DND-41 (cell line): ENCODE measurements at regions not wholly inside any gene's neighbourhood (a gene's known extent, or its start where the extent isn't known, plus 50 kb on each side); places are given as distances from the start of the nearest gene placed in this dataset.

Experiments
- ATAC-seq: fragments of 200-7000 bp; cut with Tn5 transposase; 3 replicates; pipeline ENCODE4 v1.9.1; 2021; ENCODE audit warnings: low read depth; ENCODE audit not compliant: insufficient read depth
- DNase-seq: peaks from one replicate; pipeline ENCODE4 v3.0.0-alpha.2; 2020
- H2AFZ ChIP-seq: 2 replicates; pipeline ENCODE4 v1.6.0; 2012; ENCODE audit warnings: low read depth, low read length
- H3K27ac ChIP-seq: 2 replicates; pipeline ENCODE4 v1.5.1; 2012; ENCODE audit warnings: low read length, inconsistent platforms
- H3K27me3 ChIP-seq: fragments of 200-600 bp; sonication (generic); 2 replicates; pipeline ENCODE4 v1.6.0; 2012; ENCODE audit warnings: low read length, mild to moderate bottlenecking, inconsistent platforms; ENCODE audit not compliant: insufficient read depth, poor library complexity
- H3K36me3 ChIP-seq: 2 replicates; pipeline ENCODE4 v1.5.1; 2012; ENCODE audit warnings: low read length, inconsistent platforms; ENCODE audit not compliant: insufficient read depth
- H3K4me1 ChIP-seq: 2 replicates; pipeline ENCODE4 v1.5.1; 2012; ENCODE audit warnings: mild to moderate bottlenecking, low read length; ENCODE audit not compliant: insufficient read depth
- H3K4me2 ChIP-seq: 2 replicates; pipeline ENCODE4 v1.6.0; 2012; ENCODE audit warnings: mild to moderate bottlenecking, moderate library complexity, low read length, inconsistent platforms; ENCODE audit not compliant: insufficient read depth
- H3K4me3 ChIP-seq, 2 experiments: fragments of 200-600 bp in 1 of 2; shearing (Covaris generic) in 1 of 2; 2 replicates each; pipeline ENCODE4 v1.5.1; 2012 to 2016; ENCODE audit warnings: inconsistent platforms in 2 of 2, low read length in 2 of 2, mild to moderate bottlenecking in 2 of 2, low read depth in 1 of 2, moderate library complexity in 1 of 2
- H3K79me2 ChIP-seq: 2 replicates; pipeline ENCODE4 v1.6.0; 2012; ENCODE audit warnings: low read length, inconsistent platforms; ENCODE audit not compliant: insufficient read depth
- H3K9ac ChIP-seq: 2 replicates; pipeline ENCODE4 v1.6.0; 2012; ENCODE audit warnings: low read depth, mild to moderate bottlenecking, inconsistent platforms, low read length, moderate library complexity
- H3K9me3 ChIP-seq: 2 replicates; pipeline ENCODE4 v1.5.1; 2012; ENCODE audit warnings: low read length, moderate library complexity, mild to moderate bottlenecking, inconsistent platforms; ENCODE audit not compliant: insufficient read depth, severe bottlenecking
- H4K20me1 ChIP-seq: 2 replicates; pipeline ENCODE4 v1.6.0; 2012; ENCODE audit warnings: low read length; ENCODE audit not compliant: insufficient read depth
- EZH2 ChIP-seq: IDR thresholded peaks from 3 replicates; pipeline ENCODE4 v1.6.1; 2012; ENCODE audit warnings: borderline replicate concordance, low read depth, mild to moderate bottlenecking, moderate library complexity, low read length, inconsistent platforms; ENCODE audit not compliant: severe bottlenecking
- TF ChIP-seq, protein P1 (sequence below): IDR thresholded peaks from 2 replicates; pipeline ENCODE4 v1.5.1; 2012; ENCODE audit warnings: borderline replicate concordance, low read length, moderate library complexity, mild to moderate bottlenecking; ENCODE audit not compliant: poor library complexity, severe bottlenecking; ENCODE audit errors: extremely low read depth

DNA sequence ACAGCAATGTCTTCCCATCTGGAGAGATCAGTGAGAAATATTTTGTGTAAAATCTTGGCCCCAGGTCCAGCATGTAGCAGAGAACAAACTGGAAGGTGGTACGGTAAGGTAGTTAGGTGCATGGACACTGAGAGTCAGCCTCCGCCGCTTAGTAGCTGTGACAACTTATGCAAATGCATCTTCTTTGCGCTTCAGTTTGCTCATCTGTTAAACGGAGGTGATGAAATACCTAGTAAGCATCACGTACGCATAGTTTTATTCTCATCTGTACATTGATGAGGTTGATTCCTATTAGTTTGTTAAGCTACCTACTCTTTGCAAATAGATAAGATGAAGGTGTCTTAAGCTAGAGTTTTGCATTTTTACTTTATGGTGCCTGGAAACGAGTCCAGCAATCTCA, 80.0 kb upstream of the MSX1 start:
- TF ChIP-seq EZH2: no peak
- TF ChIP-seq, protein P1, sequence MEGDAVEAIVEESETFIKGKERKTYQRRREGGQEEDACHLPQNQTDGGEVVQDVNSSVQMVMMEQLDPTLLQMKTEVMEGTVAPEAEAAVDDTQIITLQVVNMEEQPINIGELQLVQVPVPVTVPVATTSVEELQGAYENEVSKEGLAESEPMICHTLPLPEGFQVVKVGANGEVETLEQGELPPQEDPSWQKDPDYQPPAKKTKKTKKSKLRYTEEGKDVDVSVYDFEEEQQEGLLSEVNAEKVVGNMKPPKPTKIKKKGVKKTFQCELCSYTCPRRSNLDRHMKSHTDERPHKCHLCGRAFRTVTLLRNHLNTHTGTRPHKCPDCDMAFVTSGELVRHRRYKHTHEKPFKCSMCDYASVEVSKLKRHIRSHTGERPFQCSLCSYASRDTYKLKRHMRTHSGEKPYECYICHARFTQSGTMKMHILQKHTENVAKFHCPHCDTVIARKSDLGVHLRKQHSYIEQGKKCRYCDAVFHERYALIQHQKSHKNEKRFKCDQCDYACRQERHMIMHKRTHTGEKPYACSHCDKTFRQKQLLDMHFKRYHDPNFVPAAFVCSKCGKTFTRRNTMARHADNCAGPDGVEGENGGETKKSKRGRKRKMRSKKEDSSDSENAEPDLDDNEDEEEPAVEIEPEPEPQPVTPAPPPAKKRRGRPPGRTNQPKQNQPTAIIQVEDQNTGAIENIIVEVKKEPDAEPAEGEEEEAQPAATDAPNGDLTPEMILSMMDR: no peak
- ATAC-seq (no peak), DNase-seq (no peak)

GRCh38 chr4:4779054-4779453, 80.4 kb upstream of the MSX1 start:
- Histone ChIP-seq H3K79me2 (no peaks in the 10 kb centered on the region), H3K27me3 (peaks cover 3% of the 10 kb centered on the region), H3K9me3 (no peaks in the 10 kb centered on the region), H3K4me2 (no peak overlapping the region), H3K9ac (no peak overlapping the region), H2AFZ (no peak overlapping the region), H3K27ac (no peak overlapping the region), H3K4me3 (no peak overlapping the region), H3K4me1 (no peaks in the 10 kb centered on the region), H4K20me1 (no peaks in the 10 kb centered on the region), H3K36me3 (no peaks in the 10 kb centered on the region)
- ATAC-seq: no peak
- no peak for DNase-seq
- TF ChIP-seq EZH2: no peak
- TF ChIP-seq, protein P1: no peak

More for the DNA sequence above, 80.0 kb upstream of the MSX1 start:
- Histone ChIP-seq H3K36me3 (no peaks in the 10 kb centered on the region), H2AFZ (no peak overlapping the region), H3K27me3 (peaks cover 3% of the 10 kb centered on the region), H3K9me3 (no peaks in the 10 kb centered on the region), H3K79me2 (no peaks in the 10 kb centered on the region), H3K27ac (no peak overlapping the region), H4K20me1 (no peaks in the 10 kb centered on the region), H3K4me2 (no peak overlapping the region), H3K9ac (no peak overlapping the region), H3K4me1 (no peaks in the 10 kb centered on the region), H3K4me3 (no peak overlapping the region)

DNA sequence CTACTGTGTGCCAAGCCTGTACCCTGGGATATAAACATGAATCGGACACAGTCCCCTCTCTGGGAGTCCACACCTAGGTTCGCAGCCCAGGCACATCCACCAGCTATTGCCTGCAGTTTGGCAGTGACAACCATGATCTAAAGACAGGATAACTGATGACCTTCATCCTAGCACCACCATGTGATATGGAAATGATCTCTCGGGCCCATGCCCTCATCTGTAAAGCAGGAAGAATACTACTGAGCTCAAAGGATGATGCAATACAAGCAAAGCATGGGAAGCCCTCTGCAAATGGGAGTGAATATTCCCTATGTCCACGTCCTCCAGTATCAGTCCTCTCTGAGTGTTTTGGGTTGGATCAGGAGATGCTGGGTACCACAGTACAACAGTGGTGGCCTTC, 80.9 kb upstream of the MSX1 start:
- no peak overlapping the region for H3K4me3 ChIP-seq
- no peak overlapping the region for H3K4me2 ChIP-seq
- no peaks in the 10 kb centered on the region for H3K9me3 ChIP-seq
- H3K4me1 ChIP-seq: no peaks in the 10 kb centered on the region
- no peak overlapping the region for H2AFZ ChIP-seq
- no peak for TF ChIP-seq EZH2
- TF ChIP-seq, protein P1: no peak
- no peak overlapping the region for H3K9ac ChIP-seq
- no peaks in the 10 kb centered on the region for H3K79me2 ChIP-seq
- peaks cover 3% of the 10 kb centered on the region for H3K27me3 ChIP-seq
- no peaks in the 10 kb centered on the region for H3K36me3 ChIP-seq
- ATAC-seq (no peak), DNase-seq (no peak)
- H3K27ac ChIP-seq: no peak overlapping the region
- no peaks in the 10 kb centered on the region for H4K20me1 ChIP-seq

- Histone ChIP-seq H3K4me3 (no peak overlapping the region), H3K9me3 (no peaks in the 10 kb centered on the region), H3K4me2 (no peak overlapping the region), H3K79me2 (no peaks in the 10 kb centered on the region), H3K27ac (no peak overlapping the region), H4K20me1 (no peaks in the 10 kb centered on the region), H2AFZ (no peak overlapping the region), H3K27me3 (peaks cover 3% of the 10 kb centered on the region), H3K9ac (no peak overlapping the region), H3K36me3 (no peaks in the 10 kb centered on the region), H3K4me1 (no peaks in the 10 kb centered on the region)
- DNase-seq (no peak), ATAC-seq (no peak)
- TF ChIP-seq EZH2: no peak
- TF ChIP-seq, protein P1: no peak
Measured at GRCh38 chr4:4776934-4777333, 82.5 kb upstream of the MSX1 start.
